ENCODE measurements at regions not wholly inside any gene's neighbourhood (a gene's known extent, or its start where the extent isn't known, plus 50 kb on each side); places are given as distances from the start of the nearest gene placed in this dataset.

DNA sequence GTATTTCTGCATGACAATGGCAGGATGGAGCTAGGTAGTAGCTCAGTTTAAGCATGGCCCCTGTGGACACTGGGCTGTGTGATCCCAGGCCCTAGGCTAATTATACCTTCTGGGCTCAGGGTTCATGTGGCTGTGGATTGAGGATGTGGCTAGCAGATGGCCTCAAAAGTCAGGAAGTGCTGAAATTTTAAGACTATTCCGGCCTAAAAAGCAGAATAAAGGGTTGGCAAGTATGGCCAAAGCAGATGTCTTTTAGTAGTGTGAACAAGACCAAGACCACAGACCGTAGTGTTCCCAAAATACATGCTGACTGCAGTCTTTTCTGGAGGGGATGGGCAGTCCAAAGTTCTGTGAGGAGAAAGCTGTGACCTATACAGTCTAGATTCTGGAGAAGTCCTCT is 115.7 kb upstream of the RAG2 start:
- H3K4me1 ChIP-seq (ENCODE audit: insufficient read depth, low read length) = peaks cover 11% of the 10 kb centered on the region
- H3K4me3 ChIP-seq (ENCODE audit: low read length) = no peak overlapping the region
- no peaks in the 10 kb centered on the region for H3K9me3 ChIP-seq (ENCODE audit: insufficient read depth, low read depth, low read length)
- 94% methylated on average over 2 of the region's 2 CpGs for WGBS
- no peak overlapping the region for H3K9ac ChIP-seq (ENCODE audit: low read depth, low read length)
- peaks cover 16% of the 10 kb centered on the region for H3K27me3 ChIP-seq (ENCODE audit: insufficient read depth, low read length)
- no peaks in the 10 kb centered on the region for H3K36me3 ChIP-seq (ENCODE audit: insufficient read depth, low read length)
- H3K27ac ChIP-seq (ENCODE audit: low read depth, low read length) = no peak overlapping the region

DNA sequence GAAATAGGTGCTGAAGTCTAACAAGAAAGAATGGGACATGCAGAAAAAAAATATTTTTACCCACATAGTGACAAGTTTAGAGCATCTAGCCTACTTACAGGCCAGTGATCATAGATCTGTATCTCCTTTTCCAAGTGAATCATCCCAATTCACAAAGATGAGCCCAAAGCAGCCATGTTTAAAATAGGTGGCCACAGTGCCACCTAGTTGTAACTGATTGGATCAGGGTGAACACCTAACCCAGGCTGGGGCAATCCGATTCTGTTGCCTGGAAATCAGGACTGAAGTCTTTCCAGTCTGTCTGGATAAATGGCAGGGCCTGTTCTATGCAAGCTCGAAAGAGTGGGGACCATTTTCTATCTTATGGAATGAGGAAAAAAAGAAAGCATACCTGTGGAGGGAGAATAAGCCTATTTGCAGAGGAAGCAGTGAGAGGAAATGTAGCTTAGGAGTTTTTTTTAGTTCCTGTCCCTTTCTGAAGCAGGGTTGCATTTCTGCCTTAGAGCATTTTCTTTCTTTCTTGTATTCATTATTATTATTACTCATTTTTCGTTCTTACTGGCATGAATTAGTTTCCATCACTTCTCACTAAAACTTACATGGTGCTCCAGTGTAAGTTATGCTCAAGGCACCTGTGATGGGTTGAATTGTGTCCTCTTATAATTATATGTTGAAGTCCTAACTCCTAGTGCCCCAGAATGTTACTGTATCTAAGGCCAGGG is 113.2 kb upstream of the RAG2 start:
- no peak overlapping the region for H3K9ac ChIP-seq (ENCODE audit: low read depth, low read length)
- H3K36me3 ChIP-seq (ENCODE audit: insufficient read depth, low read length) = no peaks in the 10 kb centered on the region
- H3K9me3 ChIP-seq (ENCODE audit: insufficient read depth, low read depth, low read length) = no peaks in the 10 kb centered on the region
- no peak overlapping the region for H3K27ac ChIP-seq (ENCODE audit: low read depth, low read length)
- H3K4me1 ChIP-seq (ENCODE audit: insufficient read depth, low read length) = 0 out of 2 replicates have a peak, but pooled peaks cover 3% of the 10 kb centered on the region
- H3K27me3 ChIP-seq (ENCODE audit: insufficient read depth, low read length) = no peaks in the 10 kb centered on the region
- 84% methylated on average over 2 of the region's 3 CpGs for WGBS
- H3K4me3 ChIP-seq (ENCODE audit: low read length) = no peak overlapping the region
